ENCODE measurements at regions not wholly inside any gene's neighbourhood (a gene's known extent, or its start where the extent isn't known, plus 50 kb on each side); places are given as distances from the start of the nearest gene placed in this dataset.

- TF ChIP-seq CTCF (IDR thresholded peaks at IDR 0.05) = no peak
- no peak for TF ChIP-seq POLR2A (IDR thresholded peaks at IDR 0.05)
Measured at GRCh38 chr2:239506961-239507360, 106.1 kb upstream of the HDAC4 start.

Data from testis (tissue), 2 donors.